ENCODE measurements at regions not wholly inside any gene's neighbourhood (a gene's known extent, or its start where the extent isn't known, plus 50 kb on each side); places are given as distances from the start of the nearest gene placed in this dataset.

DNA sequence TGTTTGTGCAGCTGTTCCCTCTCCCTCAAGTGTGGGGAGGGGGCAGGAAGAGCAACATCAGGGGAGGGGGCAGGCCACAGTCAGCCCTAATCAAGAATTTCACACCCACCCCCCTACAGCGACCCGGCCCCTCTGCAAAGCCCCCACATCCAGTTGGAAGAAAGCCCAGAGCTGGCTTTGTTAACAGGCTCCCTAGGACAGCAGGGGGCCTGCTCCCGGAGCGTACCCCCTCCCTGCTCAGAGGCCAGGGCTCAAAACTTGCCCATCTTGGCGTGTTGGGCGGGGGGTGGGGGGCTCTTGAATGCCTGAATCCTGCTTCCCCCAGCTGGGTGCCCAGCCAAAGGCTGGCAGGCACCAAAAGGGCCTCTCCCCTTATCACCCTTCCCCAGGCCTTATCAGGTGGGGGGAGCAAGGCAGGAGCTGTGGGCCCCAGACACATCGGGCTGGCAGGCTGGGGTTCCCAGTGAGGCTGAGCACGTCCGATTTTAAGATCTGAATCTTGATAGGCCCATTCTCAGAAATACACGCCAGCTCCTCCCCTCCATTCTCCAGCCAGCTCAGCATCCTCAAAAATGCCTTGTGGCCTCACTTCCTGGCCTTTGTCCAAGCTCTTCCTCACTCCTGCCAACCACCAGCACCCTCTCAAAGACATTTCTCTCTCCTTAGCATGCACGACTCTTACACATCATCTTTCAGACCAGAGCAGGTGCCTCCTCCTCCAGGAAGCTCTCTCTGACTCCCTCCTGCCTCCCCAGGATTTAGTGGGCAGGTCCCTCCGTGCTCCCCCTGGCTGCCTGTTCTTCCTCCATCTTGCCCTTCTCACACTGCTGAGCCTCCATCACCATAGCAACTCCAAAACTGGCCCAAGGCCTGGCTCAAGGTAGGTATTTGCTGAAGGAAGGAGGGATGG lies 384.8 kb downstream of the MN1 start:
- TF ChIP-seq EP300 (IDR thresholded peaks at IDR 0.05) (no peak), POLR2AphosphoS5 (IDR thresholded peaks at IDR 0.05) (no peak), CTCF (IDR thresholded peaks at IDR 0.05) (no peak)

Data from stomach (tissue), 4 donors.